Endodermal cell (in vitro differentiated cells): ENCODE measurements at regions not wholly inside any gene's neighbourhood (a gene's known extent, or its start where the extent isn't known, plus 50 kb on each side); places are given as distances from the start of the nearest gene placed in this dataset.

ENCODE experiments used
- DNase-seq: peaks from one replicate; pipeline ENCODE4 v3.0.0-alpha.2; 2017
- H3K27ac ChIP-seq: 2 replicates; pipeline ENCODE4 v1.5.1; 2013; ENCODE audit warnings: mild to moderate bottlenecking, low read depth, low read length, moderate library complexity
- H3K27me3 ChIP-seq: 2 replicates; pipeline ENCODE4 v1.6.1; 2013; ENCODE audit warnings: mild to moderate bottlenecking, low read length, moderate library complexity; ENCODE audit not compliant: insufficient read depth, control insufficient read depth, poor library complexity, severe bottlenecking
- H3K36me3 ChIP-seq: 2 replicates; pipeline ENCODE4 v1.7.0; 2013; ENCODE audit warnings: mild to moderate bottlenecking, low read length, moderate library complexity; ENCODE audit not compliant: control insufficient read depth, insufficient read depth
- H3K4me1 ChIP-seq: one replicate; pipeline ENCODE4 v1.7.0; 2013; ENCODE audit warnings: low read length; ENCODE audit not compliant: control insufficient read depth, insufficient read depth
- H3K4me3 ChIP-seq: 2 replicates; pipeline ENCODE4 v1.5.1; 2013; ENCODE audit warnings: mild to moderate bottlenecking, low read length, moderate library complexity
- H3K9ac ChIP-seq: 2 replicates; pipeline ENCODE4 v1.6.1; 2013; ENCODE audit warnings: mild to moderate bottlenecking, low read length, moderate library complexity; ENCODE audit not compliant: poor library complexity, severe bottlenecking; ENCODE audit errors: extremely low read depth
- H3K9me3 ChIP-seq: 2 replicates; pipeline ENCODE4 v1.6.1; 2013; ENCODE audit warnings: mild to moderate bottlenecking, low read length, moderate library complexity; ENCODE audit not compliant: control insufficient read depth
- H3K27ac Mint-ChIP-seq: 2 replicates; pipeline ENCODE4 v1.8.0; 2020; ENCODE audit warnings: mixed read lengths
- H3K27me3 Mint-ChIP-seq: 2 replicates; pipeline ENCODE4 v1.8.0; 2021; ENCODE audit warnings: mild to moderate bottlenecking, mixed read lengths; ENCODE audit not compliant: insufficient read depth
- H3K36me3 Mint-ChIP-seq: 2 replicates; pipeline ENCODE4 v1.8.0; 2020; ENCODE audit warnings: low read depth, mixed read lengths
- H3K4me1 Mint-ChIP-seq: 2 replicates; pipeline ENCODE4 v1.8.0; 2020; ENCODE audit warnings: mixed read lengths
- H3K4me3 Mint-ChIP-seq: 2 replicates; pipeline ENCODE4 v1.8.0; 2020; ENCODE audit warnings: mild to moderate bottlenecking, moderate library complexity, mixed read lengths
- H3K9me3 Mint-ChIP-seq: 2 replicates; pipeline ENCODE4 v1.8.0; 2020; ENCODE audit warnings: mild to moderate bottlenecking, mixed read lengths
- CTCF ChIP-seq: fragments of 200-600 bp; sonication (generic); conservative IDR thresholded peaks from 2 replicates; pipeline ENCODE4 v1.5.0; 2021; ENCODE audit warnings: antibody characterized with exemption, mild to moderate bottlenecking
- WGBS, 2 experiments: methylation state at CpG; one replicate each; pipeline versions ENCODE4 v1.1.5 to v1.1.7; 2013; ENCODE audit warnings: missing lambda C conversion rate in 2 of 2, mixed read lengths in 1 of 2; ENCODE audit not compliant: insufficient coverage in 1 of 2, insufficient read length in 1 of 2; 5-methylcytosine and 5-hydroxymethylcytosine counted together

- no peak for TF ChIP-seq CTCF
- 91% methylated on average over 1 of the region's 1 CpG; no CpG with 5 or more reads in 1 of the 2 experiments for WGBS, 2 experiments
These were observed 298.6 kb upstream of the PPARGC1A start for GRCh38 chr4:24188459-24188858.

GRCh38 chr4:24186466-24186865 is 296.6 kb upstream of the PPARGC1A start:
- no peaks in the 10 kb centered on the region for H3K27me3 ChIP-seq
- no peak overlapping the region for H3K4me3 ChIP-seq
- no peaks in the 10 kb centered on the region for H3K36me3 ChIP-seq
- peaks cover 4% of the 10 kb centered on the region for H3K27me3 Mint-ChIP-seq
- H3K27ac Mint-ChIP-seq: no peak overlapping the region
- no peak overlapping the region for H3K9ac ChIP-seq
- H3K4me1 Mint-ChIP-seq: no peaks in the 10 kb centered on the region
- no peaks in the 10 kb centered on the region for H3K9me3 Mint-ChIP-seq
- WGBS, 2 experiments: 91 to 96% methylated on average over 3 to 5 of the region's 5 CpGs
- no peaks in the 10 kb centered on the region for H3K36me3 Mint-ChIP-seq
- H3K4me3 Mint-ChIP-seq: no peak overlapping the region
- no peaks in the 10 kb centered on the region for H3K9me3 ChIP-seq
- TF ChIP-seq CTCF: no peak
- no peak overlapping the region for H3K27ac ChIP-seq
- no peak for DNase-seq
- no peaks in the 10 kb centered on the region for H3K4me1 ChIP-seq

More at GRCh38 chr4:24188459-24188858, 298.6 kb upstream of the PPARGC1A start:
- no peaks in the 10 kb centered on the region for H3K36me3 Mint-ChIP-seq
- H3K9me3 Mint-ChIP-seq: no peaks in the 10 kb centered on the region
- H3K4me1 Mint-ChIP-seq: no peaks in the 10 kb centered on the region
- Histone ChIP-seq H3K4me1 (no peaks in the 10 kb centered on the region), H3K9ac (no peak overlapping the region), H3K9me3 (no peaks in the 10 kb centered on the region), H3K27me3 (no peaks in the 10 kb centered on the region), H3K36me3 (no peaks in the 10 kb centered on the region), H3K27ac (no peak overlapping the region), H3K4me3 (no peak overlapping the region)
- H3K27ac Mint-ChIP-seq: no peak overlapping the region
- H3K27me3 Mint-ChIP-seq: peaks cover 3% of the 10 kb centered on the region
- no peak for DNase-seq
- no peak overlapping the region for H3K4me3 Mint-ChIP-seq

GRCh38 chr4:24181005-24181404 is 291.2 kb upstream of the PPARGC1A start:
- Mint-ChIP-seq H3K4me1 (no peaks in the 10 kb centered on the region), H3K27me3 (peaks cover 2% of the 10 kb centered on the region), H3K27ac (no peak overlapping the region), H3K4me3 (no peak overlapping the region), H3K36me3 (no peaks in the 10 kb centered on the region), H3K9me3 (no peaks in the 10 kb centered on the region)
- WGBS, 2 experiments: 93 to 100% methylated on average over 1 of the region's 2 CpGs
- Histone ChIP-seq H3K36me3 (no peaks in the 10 kb centered on the region), H3K4me3 (no peak overlapping the region), H3K27me3 (no peaks in the 10 kb centered on the region), H3K9ac (no peak overlapping the region), H3K9me3 (no peaks in the 10 kb centered on the region), H3K4me1 (no peaks in the 10 kb centered on the region), H3K27ac (no peak overlapping the region)
- no peak for DNase-seq
- TF ChIP-seq CTCF: no peak
